Activated CD4-positive, alpha-beta T cell treated with anti-CD3 and anti-CD28 coated beads for 36 hours (primary cell): ENCODE measurements at regions not wholly inside any gene's neighbourhood (a gene's known extent, or its start where the extent isn't known, plus 50 kb on each side); places are given as distances from the start of the nearest gene placed in this dataset.

ENCODE experiments used
- ATAC-seq: fragments of 200-7000 bp; cut with Tn5 transposase; one replicate; pipeline ENCODE4 v1.10.0; 2021; ENCODE audit warnings: mild to moderate bottlenecking, moderate library complexity
- CTCF ChIA-PET: fragments of 350-600 bp; sonication (Branson Sonifier 250); formaldehyde crosslinking; loops from one replicate; lab custom pipeline; 2021; ENCODE audit warnings: antibody characterized with exemption; lab: Charles Lee
- POLR2A ChIA-PET: fragments of 350-600 bp; sonication (Branson Sonifier 250); formaldehyde crosslinking; loops from one replicate; lab custom pipeline; 2021; ENCODE audit warnings: antibody characterized with exemption, inconsistent platforms; lab: Charles Lee
- DNase-seq: peaks from one replicate; pipeline ENCODE4 v3.0.0-alpha.2; 2020
- H3K27ac Mint-ChIP-seq: one replicate; pipeline ENCODE4 v1.8.0; 2021; ENCODE audit warnings: mixed read lengths
- H3K27me3 Mint-ChIP-seq: one replicate; pipeline ENCODE4 v1.8.0; 2021; ENCODE audit warnings: mixed read lengths
- H3K36me3 Mint-ChIP-seq: one replicate; pipeline ENCODE4 v1.8.0; 2021; ENCODE audit warnings: low read depth, mixed read lengths
- H3K4me1 Mint-ChIP-seq: one replicate; pipeline ENCODE4 v1.8.0; 2021; ENCODE audit warnings: mixed read lengths
- H3K4me3 Mint-ChIP-seq: one replicate; pipeline ENCODE4 v1.8.0; 2021; ENCODE audit warnings: mild to moderate bottlenecking, moderate library complexity, mixed read lengths
- H3K9me3 Mint-ChIP-seq: one replicate; pipeline ENCODE4 v1.8.0; 2021; ENCODE audit warnings: low read depth, mixed read lengths
- intact Hi-C, 2 experiments: fragments of 100-400 bp; cut with DNase I in 1 of 2; cut with micrococcal nuclease in 1 of 2; formaldehyde crosslinking; loops; one replicate each; pipeline versions ENCODE4 v1.14.2 to v1.15.1; 2022 to 2024; cut with DNase I, micrococcal nuclease

GRCh38 chr3:14322667-14323295, 79.6 kb upstream of the SLC6A6 start:
- no peak overlapping the region for H3K4me3 Mint-ChIP-seq
- intact Hi-C loops: no loop called here
- H3K27ac Mint-ChIP-seq: no peak overlapping the region
- DNase-seq: no peak
- H3K4me1 Mint-ChIP-seq: no peaks in the 10 kb centered on the region
- no peaks in the 10 kb centered on the region for H3K36me3 Mint-ChIP-seq
- CTCF ChIA-PET: interaction anchor here (1.2 kb wide), 1 partner anchor 10 kb away, joined by 3 read pairs; no protein-coding TSS in a partner anchor
- ATAC-seq: no peak
- H3K27me3 Mint-ChIP-seq: no peaks in the 10 kb centered on the region
- peaks cover 4% of the 10 kb centered on the region for H3K9me3 Mint-ChIP-seq
- POLR2A ChIA-PET: no interaction called here

- Mint-ChIP-seq H3K27ac (no peak overlapping the region), H3K9me3 (peaks cover 7% of the 10 kb centered on the region), H3K36me3 (no peaks in the 10 kb centered on the region), H3K4me3 (no peak overlapping the region), H3K27me3 (peaks cover 4% of the 10 kb centered on the region), H3K4me1 (no peaks in the 10 kb centered on the region)
- no peak for DNase-seq
- ChIA-PET POLR2A (no interaction called here), CTCF (interaction anchor here (1.2 kb wide), 1 partner anchor 9 kb away, joined by 3 read pairs; no protein-coding TSS in a partner anchor)
- no peak for ATAC-seq
- intact Hi-C loops: no loop called here
Measured at GRCh38 chr3:14323401-14324223, 78.8 kb upstream of the SLC6A6 start.

- intact Hi-C loops: no loop called here
- peaks cover 5% of the 10 kb centered on the region for H3K27me3 Mint-ChIP-seq
- POLR2A ChIA-PET: no interaction called here
- no peak for DNase-seq
- H3K4me1 Mint-ChIP-seq: no peaks in the 10 kb centered on the region
- no peaks in the 10 kb centered on the region for H3K36me3 Mint-ChIP-seq
- CTCF ChIA-PET: interaction anchor here (1.2 kb wide), 1 partner anchor 8 kb away, joined by 3 read pairs; no protein-coding TSS in a partner anchor
- H3K27ac Mint-ChIP-seq: no peak overlapping the region
- peaks cover 8% of the 10 kb centered on the region for H3K9me3 Mint-ChIP-seq
- H3K4me3 Mint-ChIP-seq: no peak overlapping the region
- ATAC-seq: no peak
Measured at GRCh38 chr3:14324224-14324944, 78.0 kb upstream of the SLC6A6 start.

GRCh38 chr3:14328422-14328821, 74.0 kb upstream of the SLC6A6 start:
- DNase-seq (no peak), ATAC-seq (no peak)
- intact Hi-C loops: no loop called here
- Mint-ChIP-seq H3K27ac (no peak overlapping the region), H3K4me3 (no peak overlapping the region), H3K36me3 (no peaks in the 10 kb centered on the region), H3K4me1 (no peaks in the 10 kb centered on the region), H3K9me3 (peaks cover 4% of the 10 kb centered on the region), H3K27me3 (peaks cover 5% of the 10 kb centered on the region)
- POLR2A ChIA-PET: no interaction called here
- CTCF ChIA-PET: interaction anchor here (0.8 kb wide), 1 partner anchor 125 kb away, joined by 3 read pairs; no protein-coding TSS in a partner anchor

DNA sequence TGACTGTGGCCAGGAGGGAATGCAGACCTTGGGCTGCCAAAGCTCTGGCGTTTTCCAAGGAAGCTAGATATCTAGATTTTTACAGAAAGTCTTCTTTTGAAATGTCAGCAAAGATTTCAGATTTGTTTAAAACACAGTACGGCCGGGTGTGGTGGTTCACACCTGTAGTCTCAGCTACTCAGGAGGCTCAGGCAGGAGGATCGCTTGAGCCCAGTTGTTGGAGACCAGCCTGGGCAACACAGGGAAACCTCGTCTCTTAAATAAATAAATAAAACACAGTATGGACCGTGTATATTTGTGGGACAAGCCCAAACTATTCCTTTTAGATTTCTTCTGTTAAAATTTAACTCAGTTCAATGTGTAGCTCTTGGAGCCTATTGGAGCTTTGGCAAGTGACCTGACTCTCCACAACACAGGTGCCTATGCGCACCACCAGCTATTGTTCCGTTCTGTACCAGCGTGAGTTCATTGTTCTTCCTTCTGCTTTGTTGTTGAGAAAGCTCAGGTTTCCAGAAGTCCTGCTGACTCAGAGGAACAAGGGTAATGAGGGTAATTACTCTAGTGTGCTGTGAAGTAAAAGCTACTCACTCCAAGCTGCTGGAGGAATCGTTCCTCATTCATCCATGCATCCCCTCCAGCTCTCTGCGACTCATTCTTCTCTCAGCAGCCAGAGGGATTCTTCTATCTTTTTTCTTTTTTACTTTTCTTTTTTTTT, 73.1 kb upstream of the SLC6A6 start:
- Mint-ChIP-seq H3K4me3 (no peak overlapping the region), H3K4me1 (no peaks in the 10 kb centered on the region), H3K27me3 (peaks cover 5% of the 10 kb centered on the region), H3K36me3 (no peaks in the 10 kb centered on the region), H3K27ac (no peak overlapping the region), H3K9me3 (peaks cover 4% of the 10 kb centered on the region)
- intact Hi-C loops: no loop called here
- ATAC-seq (no peak), DNase-seq (no peak)
- POLR2A ChIA-PET: no interaction called here
- CTCF ChIA-PET: interaction anchor here (0.7 to 1.3 kb wide), 4 partner anchors 41 to 1289 kb away, joined by 3 to 5 read pairs (median 3); no protein-coding TSS in a partner anchor

GRCh38 chr3:14329842-14330241, 72.6 kb upstream of the SLC6A6 start:
- H3K4me3 Mint-ChIP-seq: no peak overlapping the region
- H3K36me3 Mint-ChIP-seq: no peaks in the 10 kb centered on the region
- ATAC-seq: no peak
- POLR2A ChIA-PET: no interaction called here
- H3K4me1 Mint-ChIP-seq: no peaks in the 10 kb centered on the region
- DNase-seq: no peak
- intact Hi-C loops: no loop called here
- H3K9me3 Mint-ChIP-seq: peaks cover 4% of the 10 kb centered on the region
- H3K27me3 Mint-ChIP-seq: peaks cover 5% of the 10 kb centered on the region
- CTCF ChIA-PET: interaction anchor here (1.2 to 1.3 kb wide), 2 partner anchors 41 to 139 kb away, joined by 3 to 5 read pairs; no protein-coding TSS in a partner anchor
- H3K27ac Mint-ChIP-seq: no peak overlapping the region

GRCh38 chr3:14330508-14330907, 71.9 kb upstream of the SLC6A6 start:
- no peaks in the 10 kb centered on the region for H3K4me1 Mint-ChIP-seq
- no peak for ATAC-seq
- H3K36me3 Mint-ChIP-seq: no peaks in the 10 kb centered on the region
- H3K9me3 Mint-ChIP-seq: peaks cover 4% of the 10 kb centered on the region
- peaks cover 5% of the 10 kb centered on the region for H3K27me3 Mint-ChIP-seq
- intact Hi-C loops: no loop called here
- ChIA-PET POLR2A (no interaction called here), CTCF (no interaction called here)
- H3K27ac Mint-ChIP-seq: no peak overlapping the region
- no peak overlapping the region for H3K4me3 Mint-ChIP-seq
- DNase-seq: no peak

- Mint-ChIP-seq H3K4me1 (no peaks in the 10 kb centered on the region), H3K4me3 (no peak overlapping the region), H3K36me3 (no peaks in the 10 kb centered on the region), H3K9me3 (peaks cover 4% of the 10 kb centered on the region), H3K27ac (no peak overlapping the region), H3K27me3 (peaks cover 5% of the 10 kb centered on the region)
- ChIA-PET CTCF (interaction anchor here (0.5 kb wide), 1 partner anchor 11 kb away, joined by 3 read pairs; no protein-coding TSS in a partner anchor), POLR2A (interaction anchor here (0.6 kb wide), 1 partner anchor 174 kb away, joined by 3 read pairs; no protein-coding TSS in a partner anchor)
- ATAC-seq: no peak
- no peak for DNase-seq
- intact Hi-C loops: no loop called here
Measured at GRCh38 chr3:14331251-14331650, 71.2 kb upstream of the SLC6A6 start.

DNA sequence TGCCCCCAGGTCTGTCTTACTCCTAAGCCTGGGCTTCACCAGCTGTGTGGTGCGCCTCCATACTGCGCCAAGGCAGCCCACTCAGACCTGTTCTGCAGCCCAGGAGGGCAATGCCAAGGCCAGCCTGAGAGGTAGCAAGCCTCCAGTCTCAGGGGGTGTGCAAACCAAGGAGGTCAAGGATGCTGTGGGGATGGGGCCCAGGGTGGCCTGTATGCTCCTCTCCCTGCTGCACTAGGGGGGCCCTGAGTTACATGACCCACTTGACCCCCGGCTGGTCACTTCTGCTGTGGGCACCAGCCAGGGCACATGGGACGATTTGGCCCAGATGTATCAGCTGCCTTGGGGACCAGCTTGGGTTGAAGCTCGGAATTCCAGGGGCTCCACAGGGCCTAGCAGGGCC, 70.0 kb upstream of the SLC6A6 start:
- DNase-seq (no peak), ATAC-seq (no peak)
- H3K4me3 Mint-ChIP-seq: no peak overlapping the region
- peaks cover 4% of the 10 kb centered on the region for H3K9me3 Mint-ChIP-seq
- H3K27ac Mint-ChIP-seq: no peak overlapping the region
- intact Hi-C loops: no loop called here
- H3K36me3 Mint-ChIP-seq: no peaks in the 10 kb centered on the region
- ChIA-PET CTCF (interaction anchor here (0.8 kb wide), 1 partner anchor 9 kb away, joined by 3 read pairs; no protein-coding TSS in a partner anchor), POLR2A (no interaction called here)
- peaks cover 5% of the 10 kb centered on the region for H3K27me3 Mint-ChIP-seq
- no peaks in the 10 kb centered on the region for H3K4me1 Mint-ChIP-seq

- H3K36me3 Mint-ChIP-seq: no peaks in the 10 kb centered on the region
- POLR2A ChIA-PET: no interaction called here
- peaks cover 5% of the 10 kb centered on the region for H3K27me3 Mint-ChIP-seq
- H3K4me1 Mint-ChIP-seq: no peaks in the 10 kb centered on the region
- intact Hi-C loops: no loop called here
- no peak overlapping the region for H3K27ac Mint-ChIP-seq
- no peak for ATAC-seq
- H3K9me3 Mint-ChIP-seq: peaks cover 4% of the 10 kb centered on the region
- CTCF ChIA-PET: interaction anchor here (0.8 kb wide), 1 partner anchor 10 kb away, joined by 3 read pairs; no protein-coding TSS in a partner anchor
- no peak overlapping the region for H3K4me3 Mint-ChIP-seq
- DNase-seq: no peak
Measured at GRCh38 chr3:14333215-14333614, 69.2 kb upstream of the SLC6A6 start.

DNA sequence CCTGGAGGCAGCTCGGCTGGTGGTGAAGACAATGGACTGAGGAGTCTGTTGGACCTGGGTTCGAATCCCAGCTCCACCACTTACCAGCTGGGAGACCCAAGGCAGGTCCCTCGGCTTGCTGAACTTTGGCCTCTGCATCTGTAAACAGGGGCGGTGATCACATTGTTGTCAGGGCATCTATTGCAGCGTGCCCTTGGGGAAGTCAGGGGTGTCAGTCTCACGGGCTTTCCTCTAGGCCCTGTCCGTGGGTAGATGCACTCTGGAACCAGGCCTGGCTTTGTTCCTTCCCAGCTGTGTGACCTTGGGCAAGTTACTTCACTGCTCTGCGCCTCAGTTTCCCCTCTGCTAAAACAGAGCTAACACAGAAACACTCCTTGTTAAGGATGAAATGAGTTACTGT, 68.8 kb upstream of the SLC6A6 start:
- intact Hi-C loops: no loop called here
- POLR2A ChIA-PET: no interaction called here
- CTCF ChIA-PET: no interaction called here

More for the DNA sequence above, 68.8 kb upstream of the SLC6A6 start:
- DNase-seq: no peak
- no peaks in the 10 kb centered on the region for H3K36me3 Mint-ChIP-seq
- peaks cover under 1% of the 10 kb centered on the region for H3K27me3 Mint-ChIP-seq
- no peak overlapping the region for H3K27ac Mint-ChIP-seq
- H3K4me1 Mint-ChIP-seq: no peaks in the 10 kb centered on the region
- no peak overlapping the region for H3K4me3 Mint-ChIP-seq
- peaks cover under 1% of the 10 kb centered on the region for H3K9me3 Mint-ChIP-seq
- no peak for ATAC-seq
